GM23338 (cell line): ENCODE measurements at regions not wholly inside any gene's neighbourhood (a gene's known extent, or its start where the extent isn't known, plus 50 kb on each side); places are given as distances from the start of the nearest gene placed in this dataset.
"Not testable (repeated sequence)": the region's sequence is repeated elsewhere in the genome, so short reads cannot be mapped to it uniquely, and the experiment has no call there.

Experiments used
- ATAC-seq: fragments of 200-7000 bp; cut with Tn5 transposase; 3 replicates; pipeline ENCODE4 v1.9.1; 2020
- DNase-seq: peaks from one replicate; pipeline ENCODE4 v3.0.0-alpha.2; 2015; ENCODE audit warnings: low spot score
- H2AFZ ChIP-seq: fragments of 200-600 bp; sonication (generic); 2 replicates; pipeline ENCODE4 v1.8.0; 2016; ENCODE audit warnings: antibody characterized with exemption, mild to moderate bottlenecking, moderate library complexity
- H3F3A ChIP-seq: fragments of 200-600 bp; sonication (generic); replicated peaks from 2 replicates; pipeline ENCODE4 v1.8.0; 2017; ENCODE audit warnings: antibody characterized with exemption, mixed run types, low read depth
- H3K27ac ChIP-seq: fragments of 200-600 bp; sonication (generic); 2 replicates; pipeline ENCODE4 v1.6.1; 2016; ENCODE audit warnings: low read depth
- H3K27me3 ChIP-seq: fragments of 200-600 bp; sonication (generic); 2 replicates; pipeline ENCODE4 v1.8.0; 2016; ENCODE audit warnings: mild to moderate bottlenecking, mixed run types, moderate library complexity; ENCODE audit not compliant: insufficient read depth
- H3K36me3 ChIP-seq: fragments of 200-600 bp; sonication (generic); 2 replicates; pipeline ENCODE4 v1.8.0; 2016; ENCODE audit warnings: mild to moderate bottlenecking; ENCODE audit not compliant: insufficient read depth
- H3K4me1 ChIP-seq: fragments of 200-600 bp; sonication (generic); 2 replicates; pipeline ENCODE4 v1.8.0; 2016; ENCODE audit warnings: mild to moderate bottlenecking, moderate library complexity; ENCODE audit not compliant: insufficient read depth
- H3K4me2 ChIP-seq: fragments of 200-600 bp; sonication (generic); 2 replicates; pipeline ENCODE4 v1.7.1; 2017; ENCODE audit warnings: mixed run types
- H3K4me3 ChIP-seq: fragments of 200-600 bp; sonication (generic); 2 replicates; pipeline ENCODE4 v1.6.1; 2016; ENCODE audit warnings: mixed run types
- H3K79me2 ChIP-seq: fragments of 200-600 bp; sonication (generic); replicated peaks from 2 replicates; pipeline ENCODE4 v1.8.0; 2017; ENCODE audit warnings: mild to moderate bottlenecking; ENCODE audit not compliant: insufficient read depth
- H3K9me2 ChIP-seq: fragments of 200-600 bp; sonication (generic); 2 replicates; pipeline ENCODE4 v1.8.0; 2017; ENCODE audit not compliant: insufficient read depth
- H4K20me1 ChIP-seq: fragments of 200-600 bp; sonication (generic); replicated peaks from 2 replicates; pipeline ENCODE4 v1.8.0; 2017; ENCODE audit warnings: mild to moderate bottlenecking; ENCODE audit not compliant: insufficient read depth
- H3K27ac Mint-ChIP-seq: 2 replicates; pipeline ENCODE4 v1.8.0; 2020; ENCODE audit warnings: inconsistent platforms, mild to moderate bottlenecking, moderate library complexity, mixed read lengths
- H3K27me3 Mint-ChIP-seq: 3 replicates; pipeline ENCODE4 v1.8.0; 2022; ENCODE audit warnings: low read depth, mild to moderate bottlenecking, moderate library complexity, mixed read lengths, inconsistent platforms; ENCODE audit not compliant: insufficient read depth, poor library complexity
- H3K36me3 Mint-ChIP-seq: 3 replicates; pipeline ENCODE4 v1.8.0; 2021; ENCODE audit warnings: low read depth, mild to moderate bottlenecking, inconsistent platforms, moderate library complexity, mixed read lengths
- H3K4me1 Mint-ChIP-seq: 3 replicates; pipeline ENCODE4 v1.8.0; 2020; ENCODE audit warnings: mild to moderate bottlenecking, inconsistent platforms, mixed read lengths
- H3K4me3 Mint-ChIP-seq: 3 replicates; pipeline ENCODE4 v1.8.0; 2021; ENCODE audit warnings: moderate library complexity, mild to moderate bottlenecking, inconsistent platforms, mixed read lengths
- H3K9me3 Mint-ChIP-seq: 3 replicates; pipeline ENCODE4 v1.8.0; 2020; ENCODE audit warnings: moderate library complexity, mild to moderate bottlenecking, inconsistent platforms, mixed read lengths

GRCh38 chr22:21251435-21251834 is 132.1 kb upstream of the RIMBP3B start:
- not testable (repeated sequence) for H3K9me2 ChIP-seq, H3F3A ChIP-seq, H3K4me2 ChIP-seq, H2AFZ ChIP-seq, H3K4me1 ChIP-seq, H3K27me3 ChIP-seq, H3K36me3 Mint-ChIP-seq, H3K27ac Mint-ChIP-seq, H3K27ac ChIP-seq, H3K9me3 Mint-ChIP-seq, H3K36me3 ChIP-seq, H3K79me2 ChIP-seq, H4K20me1 ChIP-seq, DNase-seq, ATAC-seq, H3K4me3 Mint-ChIP-seq, H3K4me3 ChIP-seq, H3K27me3 Mint-ChIP-seq, H3K4me1 Mint-ChIP-seq

- H3K4me2 ChIP-seq, H3K4me3 Mint-ChIP-seq, H3K36me3 Mint-ChIP-seq, H3K4me1 ChIP-seq, H3K4me1 Mint-ChIP-seq, H3K36me3 ChIP-seq, ATAC-seq, H3K79me2 ChIP-seq, H3K4me3 ChIP-seq, H3K27ac Mint-ChIP-seq, H3K9me3 Mint-ChIP-seq, H3K27ac ChIP-seq, DNase-seq, H4K20me1 ChIP-seq, H3K27me3 Mint-ChIP-seq, H3F3A ChIP-seq, H2AFZ ChIP-seq, H3K9me2 ChIP-seq, H3K27me3 ChIP-seq: not testable (repeated sequence)
These were observed 100.9 kb upstream of the RIMBP3B start for GRCh38 chr22:21282646-21283045.

- not testable (repeated sequence) for ATAC-seq, H3K36me3 Mint-ChIP-seq, H3K9me3 Mint-ChIP-seq, H3K79me2 ChIP-seq, H3K9me2 ChIP-seq, H3K4me2 ChIP-seq, H3K4me3 ChIP-seq, H3K36me3 ChIP-seq, H2AFZ ChIP-seq, H3K27ac ChIP-seq, H3K27me3 ChIP-seq, H3K4me3 Mint-ChIP-seq, H3K4me1 ChIP-seq, H3F3A ChIP-seq, H4K20me1 ChIP-seq, DNase-seq, H3K27me3 Mint-ChIP-seq, H3K4me1 Mint-ChIP-seq, H3K27ac Mint-ChIP-seq
These were observed 89.8 kb upstream of the RIMBP3B start for GRCh38 chr22:21293702-21294101.

DNA sequence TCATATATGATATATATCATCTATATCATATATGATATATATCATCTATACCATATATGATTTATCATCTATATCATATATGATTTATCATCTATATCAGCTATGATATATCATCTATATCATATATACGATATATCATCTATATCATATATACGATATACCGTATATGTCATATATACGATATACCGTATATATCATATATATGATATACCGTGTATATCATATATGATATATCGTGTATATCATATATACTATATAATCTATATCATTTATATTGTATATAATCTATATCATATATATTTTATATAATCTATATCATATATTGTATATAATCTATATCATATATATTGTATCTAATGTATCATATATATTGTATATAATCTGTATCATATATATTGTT is 55.9 kb upstream of the RIMBP3B start:
- not testable (repeated sequence) for H3F3A ChIP-seq, H3K27me3 Mint-ChIP-seq, ATAC-seq

More for the DNA sequence above, 55.9 kb upstream of the RIMBP3B start:
- DNase-seq, H3K4me1 ChIP-seq, H3K4me3 Mint-ChIP-seq, H3K27ac Mint-ChIP-seq, H3K9me2 ChIP-seq, H3K27ac ChIP-seq, H3K9me3 Mint-ChIP-seq, H3K4me3 ChIP-seq, H3K36me3 ChIP-seq, H2AFZ ChIP-seq, H3K4me1 Mint-ChIP-seq, H3K27me3 ChIP-seq, H3K79me2 ChIP-seq, H3K4me2 ChIP-seq, H4K20me1 ChIP-seq, H3K36me3 Mint-ChIP-seq: not testable (repeated sequence)
